ENCODE measurements at regions not wholly inside any gene's neighbourhood (a gene's known extent, or its start where the extent isn't known, plus 50 kb on each side); places are given as distances from the start of the nearest gene placed in this dataset.

DNA sequence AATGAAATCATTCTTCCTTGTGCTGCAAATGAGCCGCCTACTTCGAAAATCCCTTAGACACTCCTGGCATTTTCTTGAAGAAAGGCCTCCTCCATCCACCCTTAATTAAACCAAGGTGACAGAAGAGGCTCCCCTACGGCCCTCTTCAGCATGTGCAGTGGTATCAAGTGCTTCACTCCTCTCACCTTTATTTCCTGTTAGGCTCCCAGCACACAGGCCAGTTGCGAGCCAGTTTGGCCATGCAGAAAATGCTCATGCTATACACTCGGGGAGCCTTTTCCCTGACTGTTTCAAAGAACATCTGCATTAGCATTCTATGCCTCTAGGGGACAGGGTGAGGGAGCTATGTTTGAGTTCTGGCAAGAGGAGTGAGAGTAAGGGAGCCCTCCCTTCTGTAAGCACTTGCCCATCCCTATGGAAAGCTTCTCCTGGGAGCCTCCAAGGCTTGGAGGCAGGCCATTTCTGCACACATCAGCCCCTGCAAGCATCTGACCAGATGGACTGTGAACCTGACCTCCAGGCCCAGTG lies 291.5 kb downstream of the RPS29 start:
- Histone ChIP-seq H3K4me1 (peaks cover 0 to 3% (median 0%) of the 10 kb centered on the region in 4 donors), H3K9me3 (no peaks in the 10 kb centered on the region), H3K27ac (no peak overlapping the region), H3K36me3 (no peaks in the 10 kb centered on the region), H3K4me3 (no peak overlapping the region), H3K27me3 (no peaks in the 10 kb centered on the region)
- WGBS, 2 donors = 43 to 61% methylated on average over 5 of the region's 5 CpGs
- ATAC-seq (ENCODE audit: low FRiP score in 2 of 2) (no peak), DNase-seq (no peak)
- no peak for TF ChIP-seq POLR2A (IDR thresholded peaks at IDR 0.05)
- TF ChIP-seq POLR2AphosphoS5 (IDR thresholded peaks at IDR 0.05) = no peak
- TF ChIP-seq, protein P1, sequence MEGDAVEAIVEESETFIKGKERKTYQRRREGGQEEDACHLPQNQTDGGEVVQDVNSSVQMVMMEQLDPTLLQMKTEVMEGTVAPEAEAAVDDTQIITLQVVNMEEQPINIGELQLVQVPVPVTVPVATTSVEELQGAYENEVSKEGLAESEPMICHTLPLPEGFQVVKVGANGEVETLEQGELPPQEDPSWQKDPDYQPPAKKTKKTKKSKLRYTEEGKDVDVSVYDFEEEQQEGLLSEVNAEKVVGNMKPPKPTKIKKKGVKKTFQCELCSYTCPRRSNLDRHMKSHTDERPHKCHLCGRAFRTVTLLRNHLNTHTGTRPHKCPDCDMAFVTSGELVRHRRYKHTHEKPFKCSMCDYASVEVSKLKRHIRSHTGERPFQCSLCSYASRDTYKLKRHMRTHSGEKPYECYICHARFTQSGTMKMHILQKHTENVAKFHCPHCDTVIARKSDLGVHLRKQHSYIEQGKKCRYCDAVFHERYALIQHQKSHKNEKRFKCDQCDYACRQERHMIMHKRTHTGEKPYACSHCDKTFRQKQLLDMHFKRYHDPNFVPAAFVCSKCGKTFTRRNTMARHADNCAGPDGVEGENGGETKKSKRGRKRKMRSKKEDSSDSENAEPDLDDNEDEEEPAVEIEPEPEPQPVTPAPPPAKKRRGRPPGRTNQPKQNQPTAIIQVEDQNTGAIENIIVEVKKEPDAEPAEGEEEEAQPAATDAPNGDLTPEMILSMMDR (IDR thresholded peaks at IDR 0.05) = no peak
- no peak for TF ChIP-seq EP300 (IDR thresholded peaks at IDR 0.05)

DNA sequence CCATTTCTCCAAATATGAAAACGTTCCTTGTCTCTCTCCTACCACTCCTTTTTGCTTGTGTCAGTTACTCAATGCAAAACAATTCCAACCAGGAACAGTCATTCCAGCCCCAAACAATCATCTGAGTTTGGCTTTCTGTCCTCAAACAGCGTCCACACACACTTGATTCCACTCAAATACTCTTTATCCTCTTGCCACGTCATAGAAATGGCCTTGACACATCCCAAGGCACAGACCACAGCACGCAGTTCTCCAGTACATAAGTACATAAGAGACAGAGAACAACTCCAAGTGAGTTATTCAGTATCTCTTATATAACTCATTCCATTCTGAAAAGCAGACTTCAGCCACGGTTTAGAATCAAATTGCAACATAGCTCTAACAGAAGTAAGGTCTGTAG lies 299.2 kb downstream of the RPS29 start:
- no peak overlapping the region for H3K4me3 ChIP-seq
- ATAC-seq (ENCODE audit: low FRiP score in 2 of 2) (no peak), DNase-seq (no peak)
- H3K27me3 ChIP-seq = no peaks in the 10 kb centered on the region
- TF ChIP-seq, protein P1 (IDR thresholded peaks at IDR 0.05) = no peak
- no peak for TF ChIP-seq POLR2AphosphoS5 (IDR thresholded peaks at IDR 0.05)
- no peaks in the 10 kb centered on the region for H3K9me3 ChIP-seq
- 45 to 56% methylated on average over 5 of the region's 5 CpGs for WGBS, 2 donors
- no peak overlapping the region for H3K27ac ChIP-seq
- no peaks in the 10 kb centered on the region for H3K36me3 ChIP-seq
- H3K4me1 ChIP-seq = no peaks in the 10 kb centered on the region

DNA sequence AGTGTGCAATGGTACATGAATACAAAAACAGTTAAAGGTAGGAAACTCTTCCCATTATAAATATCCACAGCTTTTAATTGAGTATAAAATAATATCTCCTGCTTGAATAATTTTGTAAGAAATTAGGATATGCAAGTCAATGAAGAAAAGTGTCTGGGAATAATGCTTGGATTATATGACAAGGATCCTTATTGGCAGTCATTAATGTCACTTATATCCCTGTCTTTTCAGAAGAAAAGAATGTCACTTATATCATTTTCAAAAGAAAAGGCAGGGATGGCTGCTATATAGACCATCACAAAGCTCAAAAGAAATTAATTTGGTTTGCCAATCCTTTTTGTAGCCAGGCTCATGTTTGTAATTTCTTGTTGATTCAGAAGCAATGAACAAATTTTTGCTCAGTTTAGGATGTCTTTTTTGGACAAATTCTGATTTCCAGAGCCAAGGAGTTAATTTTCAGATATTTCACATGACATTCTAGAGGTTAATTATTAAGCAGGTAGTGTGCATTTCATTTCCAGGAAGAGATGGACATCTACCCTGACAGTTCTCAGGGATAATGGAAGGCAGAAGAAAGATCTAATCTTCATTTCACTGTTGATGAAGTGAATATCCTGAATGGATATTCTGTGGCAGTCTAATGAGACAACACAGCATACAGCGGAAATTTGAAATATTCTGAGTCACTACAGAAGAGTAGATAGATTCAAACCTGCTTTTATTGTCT lies 299.8 kb downstream of the RPS29 start:
- ATAC-seq (ENCODE audit: low FRiP score in 2 of 2) = no peak

DNA sequence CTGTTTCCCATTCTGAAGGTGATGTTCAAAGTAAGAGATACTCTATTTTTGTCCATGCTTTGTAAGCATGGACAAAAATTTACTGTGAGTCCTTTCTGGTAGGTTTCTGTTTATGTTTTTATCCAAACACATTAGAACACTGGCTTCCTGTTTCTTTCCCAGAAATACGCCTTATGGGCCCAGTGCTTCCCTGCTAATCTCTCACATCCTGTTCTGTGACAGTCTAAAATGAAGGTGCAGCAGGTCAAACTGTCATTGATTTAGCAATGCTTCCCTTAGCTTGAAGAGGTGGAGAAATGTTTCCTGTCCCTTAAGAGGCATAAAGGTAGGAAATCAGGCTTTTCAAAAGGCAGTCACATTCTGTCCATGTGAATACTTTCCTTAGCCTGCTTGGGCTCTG lies 305.6 kb downstream of the RPS29 start:
- H3K4me1 ChIP-seq = peaks cover 0 to 5% (median 0%) of the 10 kb centered on the region in 4 donors
- no peaks in the 10 kb centered on the region for H3K27me3 ChIP-seq
- TF ChIP-seq POLR2AphosphoS5 (IDR thresholded peaks at IDR 0.05) = no peak
- TF ChIP-seq POLR2A (IDR thresholded peaks at IDR 0.05) = no peak
- TF ChIP-seq EP300 (IDR thresholded peaks at IDR 0.05) = no peak
- TF ChIP-seq, protein P1 (IDR thresholded peaks at IDR 0.05) = no peak
- H3K27ac ChIP-seq = peak overlapping the region in 2 of 4 donors; percentile 52 to 75
- no peaks in the 10 kb centered on the region for H3K9me3 ChIP-seq
- H3K4me3 ChIP-seq = no peak overlapping the region
- ATAC-seq (ENCODE audit: low FRiP score in 2 of 2) (no peak), DNase-seq (no peak)
- 32 to 33% methylated on average over 1 of the region's 1 CpG for WGBS, 2 donors
- H3K36me3 ChIP-seq = no peaks in the 10 kb centered on the region

More for the DNA sequence above, 299.8 kb downstream of the RPS29 start:
- Histone ChIP-seq H3K36me3 (no peaks in the 10 kb centered on the region), H3K4me3 (no peak overlapping the region), H3K9me3 (no peaks in the 10 kb centered on the region), H3K27me3 (no peaks in the 10 kb centered on the region), H3K4me1 (no peaks in the 10 kb centered on the region), H3K27ac (no peak overlapping the region)
- 82 to 95% methylated on average over 1 of the region's 1 CpG for WGBS, 2 donors
- TF ChIP-seq POLR2AphosphoS5 (IDR thresholded peaks at IDR 0.05) = no peak
- no peak for TF ChIP-seq EP300 (IDR thresholded peaks at IDR 0.05)
- no peak for TF ChIP-seq POLR2A (IDR thresholded peaks at IDR 0.05)
- TF ChIP-seq, protein P1 (IDR thresholded peaks at IDR 0.05) = no peak
- DNase-seq = no peak

DNA sequence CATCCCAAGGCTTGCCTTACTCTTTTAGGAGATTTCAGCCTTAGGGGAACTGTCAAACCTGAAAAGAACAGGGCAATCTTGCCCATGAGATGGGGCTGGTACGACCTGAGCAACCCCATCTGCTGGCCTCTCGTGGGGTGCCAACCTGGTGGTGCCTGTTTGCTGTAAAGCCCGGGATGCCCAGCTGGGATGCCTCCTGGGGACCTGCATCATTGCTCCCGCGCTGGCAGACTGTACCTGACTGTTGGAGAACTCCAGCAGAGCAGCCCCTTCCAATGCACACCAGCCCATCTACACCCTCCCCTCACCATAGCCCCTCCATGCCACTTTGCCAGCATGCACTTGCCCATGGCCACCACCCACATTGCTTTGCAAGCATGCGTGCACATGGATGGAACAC lies 335.7 kb downstream of the RPS29 start:
- 94 to 96% methylated on average over 3 to 5 of the region's 6 CpGs for WGBS, 2 donors
- no peaks in the 10 kb centered on the region for H3K27me3 ChIP-seq
- H3K36me3 ChIP-seq = no peaks in the 10 kb centered on the region
- H3K4me3 ChIP-seq = no peak overlapping the region
- peak in 1 of 2 donors; percentile 30 for ATAC-seq (ENCODE audit: low FRiP score in 2 of 2)
- no peaks in the 10 kb centered on the region for H3K9me3 ChIP-seq
- H3K4me1 ChIP-seq = no peaks in the 10 kb centered on the region
- peak in 1 of 2 donors; percentile 13 for DNase-seq
- H3K27ac ChIP-seq = no peak overlapping the region
- TF ChIP-seq POLR2AphosphoS5 (IDR thresholded peaks at IDR 0.05) = no peak
- TF ChIP-seq POLR2A (IDR thresholded peaks at IDR 0.05) = no peak
- TF ChIP-seq, protein P1 (IDR thresholded peaks at IDR 0.05) = no peak
- no peak for TF ChIP-seq EP300 (IDR thresholded peaks at IDR 0.05)

Data from upper lobe of left lung (tissue), 6 donors.